OCI-LY1 (cell line): ENCODE measurements at regions not wholly inside any gene's neighbourhood (a gene's known extent, or its start where the extent isn't known, plus 50 kb on each side); places are given as distances from the start of the nearest gene placed in this dataset.

Experiments
- EZH2 ChIP-seq: fragments of 200-600 bp; sonication (generic), shearing (Covaris generic); IDR thresholded peaks from 2 replicates; pipeline ENCODE4 v1.8.0; 2017; ENCODE audit warnings: borderline replicate concordance, mixed run types, mild to moderate bottlenecking, antibody characterized with exemption, low read length, moderate library complexity, mixed read lengths
- TF ChIP-seq, protein P1 (sequence below): fragments of 200-600 bp; sonication (generic), shearing (Covaris generic); IDR thresholded peaks from 2 replicates; pipeline ENCODE4 v1.5.1; 2017; ENCODE audit warnings: mild to moderate bottlenecking, antibody characterized with exemption, low read length, moderate library complexity, mixed read lengths

DNA sequence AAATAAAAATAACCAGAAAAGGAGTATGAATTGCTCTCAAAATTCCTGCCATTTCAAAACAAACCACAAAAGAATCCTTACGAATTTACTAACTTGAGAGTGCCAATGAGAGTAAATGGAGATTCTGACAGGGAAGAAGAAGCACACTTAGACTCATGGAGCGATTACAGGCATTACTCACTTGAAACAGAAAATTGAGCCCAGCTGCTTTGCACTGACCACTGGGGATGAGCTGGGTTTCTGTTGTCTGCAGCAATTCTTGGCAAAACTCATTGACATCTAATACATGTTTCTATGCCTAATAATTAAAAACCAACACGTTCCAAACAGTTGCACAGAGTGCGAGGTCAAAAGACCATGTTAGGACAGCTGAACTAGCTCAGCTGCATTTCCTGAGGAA lies 731.6 kb downstream of the DNAH5 start:
- TF ChIP-seq, protein P1, sequence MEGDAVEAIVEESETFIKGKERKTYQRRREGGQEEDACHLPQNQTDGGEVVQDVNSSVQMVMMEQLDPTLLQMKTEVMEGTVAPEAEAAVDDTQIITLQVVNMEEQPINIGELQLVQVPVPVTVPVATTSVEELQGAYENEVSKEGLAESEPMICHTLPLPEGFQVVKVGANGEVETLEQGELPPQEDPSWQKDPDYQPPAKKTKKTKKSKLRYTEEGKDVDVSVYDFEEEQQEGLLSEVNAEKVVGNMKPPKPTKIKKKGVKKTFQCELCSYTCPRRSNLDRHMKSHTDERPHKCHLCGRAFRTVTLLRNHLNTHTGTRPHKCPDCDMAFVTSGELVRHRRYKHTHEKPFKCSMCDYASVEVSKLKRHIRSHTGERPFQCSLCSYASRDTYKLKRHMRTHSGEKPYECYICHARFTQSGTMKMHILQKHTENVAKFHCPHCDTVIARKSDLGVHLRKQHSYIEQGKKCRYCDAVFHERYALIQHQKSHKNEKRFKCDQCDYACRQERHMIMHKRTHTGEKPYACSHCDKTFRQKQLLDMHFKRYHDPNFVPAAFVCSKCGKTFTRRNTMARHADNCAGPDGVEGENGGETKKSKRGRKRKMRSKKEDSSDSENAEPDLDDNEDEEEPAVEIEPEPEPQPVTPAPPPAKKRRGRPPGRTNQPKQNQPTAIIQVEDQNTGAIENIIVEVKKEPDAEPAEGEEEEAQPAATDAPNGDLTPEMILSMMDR: no peak
- no peak for TF ChIP-seq EZH2
